WTC11 (cell line): ENCODE measurements at regions not wholly inside any gene's neighbourhood (a gene's known extent, or its start where the extent isn't known, plus 50 kb on each side); places are given as distances from the start of the nearest gene placed in this dataset.

ENCODE experiments used
- ATAC-seq: fragments of 200-7000 bp; cut with Tn5 transposase; 2 replicates; pipeline ENCODE4 v1.10.0; 2021; ENCODE audit warnings: mild to moderate bottlenecking, moderate library complexity
- CTCF ChIA-PET: fragments of 300-600 bp; sonication (Branson Sonifier 250); formaldehyde crosslinking; loops from one replicate; lab custom pipeline; 2021; ENCODE audit warnings: antibody characterized with exemption; lab: Charles Lee
- POLR2A ChIA-PET: fragments of 350-600 bp; sonication (Branson Sonifier 250); formaldehyde crosslinking; loops from one replicate; lab custom pipeline; 2021; ENCODE audit warnings: antibody characterized with exemption; lab: Charles Lee
- DNase-seq: peaks from one replicate; pipeline ENCODE4 v3.0.0; 2021; ENCODE audit warnings: low spot score
- H3K27ac Mint-ChIP-seq: 2 replicates; pipeline ENCODE4 v1.8.0; 2021; ENCODE audit warnings: mixed read lengths
- H3K27me3 Mint-ChIP-seq: 2 replicates; pipeline ENCODE4 v1.8.0; 2021; ENCODE audit warnings: low read depth, mild to moderate bottlenecking, moderate library complexity, mixed read lengths
- H3K36me3 Mint-ChIP-seq: 2 replicates; pipeline ENCODE4 v1.8.0; 2021; ENCODE audit warnings: mixed read lengths
- H3K4me1 Mint-ChIP-seq: 2 replicates; pipeline ENCODE4 v1.8.0; 2022; ENCODE audit warnings: mixed read lengths
- H3K4me3 Mint-ChIP-seq: 2 replicates; pipeline ENCODE4 v1.8.0; 2021; ENCODE audit warnings: mild to moderate bottlenecking, moderate library complexity, mixed read lengths
- H3K9me3 Mint-ChIP-seq: 2 replicates; pipeline ENCODE4 v1.8.0; 2021; ENCODE audit warnings: mixed read lengths
- ATF1 ChIP-seq: sonication (generic); formaldehyde crosslinking; IDR thresholded peaks from 2 replicates; pipeline ENCODE4 v1.8.1; 2023; ENCODE audit warnings: mild to moderate bottlenecking, moderate library complexity, missing genetic modification reagents
- CBFB ChIP-seq: sonication (generic); formaldehyde crosslinking; IDR thresholded peaks from 2 replicates; pipeline ENCODE4 v1.8.1; 2022; ENCODE audit warnings: mild to moderate bottlenecking, low read depth, missing genetic modification reagents
- CREB1 ChIP-seq: sonication (generic); formaldehyde crosslinking; IDR thresholded peaks from 2 replicates; pipeline ENCODE4 v1.8.0; 2023; ENCODE audit warnings: mild to moderate bottlenecking, missing genetic modification reagents
- CREM ChIP-seq: sonication (generic); formaldehyde crosslinking; IDR thresholded peaks from 2 replicates; pipeline ENCODE4 v1.8.1; 2022; ENCODE audit warnings: mild to moderate bottlenecking, missing genetic modification reagents, moderate library complexity
- ESRRA ChIP-seq: sonication (generic); formaldehyde crosslinking; IDR thresholded peaks from 2 replicates; pipeline ENCODE4 v1.8.1; 2022; ENCODE audit warnings: mild to moderate bottlenecking, missing genetic modification reagents, borderline replicate concordance
- FOXJ3 ChIP-seq: sonication (generic); formaldehyde crosslinking; IDR thresholded peaks from 2 replicates; pipeline ENCODE4 v1.9.0; 2021; ENCODE audit warnings: missing genetic modification reagents, mild to moderate bottlenecking, borderline replicate concordance
- FOXK1 ChIP-seq: sonication (generic); formaldehyde crosslinking; IDR thresholded peaks from 2 replicates; pipeline ENCODE4 v1.8.0; 2022; ENCODE audit warnings: mild to moderate bottlenecking, moderate library complexity, missing genetic modification reagents
- IRF2 ChIP-seq: sonication (generic); formaldehyde crosslinking; IDR thresholded peaks from 2 replicates; pipeline ENCODE4 v1.8.0; 2022; ENCODE audit warnings: low read depth, missing genetic modification reagents, borderline replicate concordance
- JAZF1 ChIP-seq: fragments of 250-450 bp; sonication (Bioruptor Pico); IDR thresholded peaks from 2 replicates; pipeline ENCODE4 v1.9.0; 2021; ENCODE audit warnings: moderate library complexity, mild to moderate bottlenecking, inconsistent platforms
- JUN ChIP-seq: sonication (generic); formaldehyde crosslinking; IDR thresholded peaks from 2 replicates; pipeline ENCODE4 v1.8.0; 2023; ENCODE audit warnings: mild to moderate bottlenecking, missing genetic modification reagents
- KAT7 ChIP-seq: sonication (generic); formaldehyde crosslinking; IDR thresholded peaks from 2 replicates; pipeline ENCODE4 v1.8.1; 2023; ENCODE audit warnings: missing genetic modification reagents, mild to moderate bottlenecking, borderline replicate concordance
- MYBL2 ChIP-seq: sonication (generic); formaldehyde crosslinking; IDR thresholded peaks from 2 replicates; pipeline ENCODE4 v1.8.1; 2023; ENCODE audit warnings: mild to moderate bottlenecking, moderate library complexity, missing genetic modification reagents
- NR2C2 ChIP-seq: sonication (generic); formaldehyde crosslinking; IDR thresholded peaks from 2 replicates; pipeline ENCODE4 v1.8.0; 2022; ENCODE audit warnings: mild to moderate bottlenecking, missing genetic modification reagents
- OVOL2 ChIP-seq: fragments of 250-450 bp; sonication (Bioruptor Pico); IDR thresholded peaks from 2 replicates; pipeline ENCODE4 v1.9.0; 2021; ENCODE audit warnings: mild to moderate bottlenecking, borderline replicate concordance
- RORB ChIP-seq: fragments of 250-450 bp; sonication (Bioruptor Pico); IDR thresholded peaks from 2 replicates; pipeline ENCODE4 v1.9.0; 2021; ENCODE audit warnings: mild to moderate bottlenecking
- SMAD3 ChIP-seq: sonication (generic); formaldehyde crosslinking; IDR thresholded peaks from 2 replicates; pipeline ENCODE4 v1.8.0; 2022; ENCODE audit warnings: missing genetic modification reagents, mild to moderate bottlenecking, borderline replicate concordance
- ZBTB21 ChIP-seq: sonication (generic); formaldehyde crosslinking; IDR thresholded peaks from 2 replicates; pipeline ENCODE4 v1.8.1; 2023; ENCODE audit warnings: mild to moderate bottlenecking, missing genetic modification reagents, borderline replicate concordance
- ZNF232 ChIP-seq: sonication (generic); formaldehyde crosslinking; IDR thresholded peaks from 2 replicates; pipeline ENCODE4 v1.8.0; 2022; ENCODE audit warnings: mild to moderate bottlenecking, missing genetic modification reagents
- ZNF263 ChIP-seq: sonication (generic); formaldehyde crosslinking; IDR thresholded peaks from 2 replicates; pipeline ENCODE4 v1.8.1; 2022; ENCODE audit warnings: low read depth, mild to moderate bottlenecking, moderate library complexity, missing genetic modification reagents
- ZNF317 ChIP-seq: sonication (generic); formaldehyde crosslinking; IDR thresholded peaks from 2 replicates; pipeline ENCODE4 v1.8.1; 2023; ENCODE audit warnings: low read depth, mild to moderate bottlenecking, moderate library complexity, missing genetic modification reagents, borderline replicate concordance
- ZNF416 ChIP-seq: fragments of 250-450 bp; sonication (Bioruptor Pico); IDR thresholded peaks from 2 replicates; pipeline ENCODE4 v1.9.0; 2021; ENCODE audit warnings: mild to moderate bottlenecking, inconsistent platforms
- TF ChIP-seq, protein P1 (sequence below): sonication (generic); formaldehyde crosslinking; conservative IDR thresholded peaks from 2 replicates; pipeline ENCODE4 v1.8.1; 2023; ENCODE audit warnings: mild to moderate bottlenecking, low read depth, missing genetic modification reagents, moderate library complexity
- TF ChIP-seq, protein P2 (sequence below): sonication (generic); formaldehyde crosslinking; IDR thresholded peaks from 2 replicates; pipeline ENCODE4 v1.8.1; 2023; ENCODE audit warnings: mild to moderate bottlenecking, missing genetic modification reagents, moderate library complexity
- TF ChIP-seq, protein P3 (sequence below): fragments of 250-450 bp; sonication (Bioruptor Pico); IDR thresholded peaks from 2 replicates; pipeline ENCODE4 v1.9.0; 2021; ENCODE audit warnings: mild to moderate bottlenecking, borderline replicate concordance
- TF ChIP-seq, protein P4 (sequence below): sonication (generic); formaldehyde crosslinking; IDR thresholded peaks from 2 replicates; pipeline ENCODE4 v1.8.0; 2023; ENCODE audit warnings: mild to moderate bottlenecking, missing genetic modification reagents
- TF ChIP-seq, protein P5 (sequence below): sonication (generic); formaldehyde crosslinking; IDR thresholded peaks from 2 replicates; pipeline ENCODE4 v1.8.0; 2022; ENCODE audit warnings: mild to moderate bottlenecking, missing genetic modification reagents

DNA sequence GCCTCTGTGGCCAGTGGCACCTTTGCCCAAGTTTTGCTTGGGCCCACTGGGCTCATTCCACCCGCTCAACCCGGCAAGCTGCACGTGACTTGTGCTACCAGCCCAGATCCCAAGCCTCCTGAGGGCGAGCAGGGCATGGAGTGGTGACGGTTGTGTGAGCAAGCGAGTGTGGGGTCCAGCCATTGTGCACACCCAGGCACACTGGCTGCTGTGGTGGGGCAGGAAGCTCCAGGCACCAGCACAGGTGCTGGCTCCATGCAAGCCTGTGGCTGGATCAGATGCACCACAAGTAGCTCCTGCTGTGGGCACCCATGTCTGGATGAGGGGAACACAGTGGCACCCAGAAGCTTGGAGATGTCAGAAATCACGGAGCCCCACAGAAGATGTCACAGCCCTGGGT, 557.0 kb upstream of the GNPDA2 start:
- Mint-ChIP-seq H3K27ac (no peak overlapping the region), H3K4me1 (no peaks in the 10 kb centered on the region), H3K36me3 (no peaks in the 10 kb centered on the region), H3K9me3 (peaks cover 8% of the 10 kb centered on the region), H3K4me3 (no peak overlapping the region), H3K27me3 (no peaks in the 10 kb centered on the region)
- no peak for ATAC-seq
- ChIA-PET POLR2A (no interaction called here), CTCF (no interaction called here)
- TF ChIP-seq, protein P1, sequence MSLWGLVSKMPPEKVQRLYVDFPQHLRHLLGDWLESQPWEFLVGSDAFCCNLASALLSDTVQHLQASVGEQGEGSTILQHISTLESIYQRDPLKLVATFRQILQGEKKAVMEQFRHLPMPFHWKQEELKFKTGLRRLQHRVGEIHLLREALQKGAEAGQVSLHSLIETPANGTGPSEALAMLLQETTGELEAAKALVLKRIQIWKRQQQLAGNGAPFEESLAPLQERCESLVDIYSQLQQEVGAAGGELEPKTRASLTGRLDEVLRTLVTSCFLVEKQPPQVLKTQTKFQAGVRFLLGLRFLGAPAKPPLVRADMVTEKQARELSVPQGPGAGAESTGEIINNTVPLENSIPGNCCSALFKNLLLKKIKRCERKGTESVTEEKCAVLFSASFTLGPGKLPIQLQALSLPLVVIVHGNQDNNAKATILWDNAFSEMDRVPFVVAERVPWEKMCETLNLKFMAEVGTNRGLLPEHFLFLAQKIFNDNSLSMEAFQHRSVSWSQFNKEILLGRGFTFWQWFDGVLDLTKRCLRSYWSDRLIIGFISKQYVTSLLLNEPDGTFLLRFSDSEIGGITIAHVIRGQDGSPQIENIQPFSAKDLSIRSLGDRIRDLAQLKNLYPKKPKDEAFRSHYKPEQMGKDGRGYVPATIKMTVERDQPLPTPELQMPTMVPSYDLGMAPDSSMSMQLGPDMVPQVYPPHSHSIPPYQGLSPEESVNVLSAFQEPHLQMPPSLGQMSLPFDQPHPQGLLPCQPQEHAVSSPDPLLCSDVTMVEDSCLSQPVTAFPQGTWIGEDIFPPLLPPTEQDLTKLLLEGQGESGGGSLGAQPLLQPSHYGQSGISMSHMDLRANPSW (CRISPR knock-in tag) = no peak
- TF ChIP-seq FOXK1 (CRISPR knock-in tag) (no peak), OVOL2 (CRISPR knock-in tag) (no peak), JAZF1 (CRISPR knock-in tag) (no peak), RORB (CRISPR knock-in tag) (no peak), ATF1 (CRISPR knock-in tag) (no peak), IRF2 (CRISPR knock-in tag) (no peak), ZBTB21 (CRISPR knock-in tag) (no peak), MYBL2 (CRISPR knock-in tag) (no peak), SMAD3 (CRISPR knock-in tag) (no peak), FOXJ3 (CRISPR knock-in tag) (no peak)
- TF ChIP-seq, protein P2, sequence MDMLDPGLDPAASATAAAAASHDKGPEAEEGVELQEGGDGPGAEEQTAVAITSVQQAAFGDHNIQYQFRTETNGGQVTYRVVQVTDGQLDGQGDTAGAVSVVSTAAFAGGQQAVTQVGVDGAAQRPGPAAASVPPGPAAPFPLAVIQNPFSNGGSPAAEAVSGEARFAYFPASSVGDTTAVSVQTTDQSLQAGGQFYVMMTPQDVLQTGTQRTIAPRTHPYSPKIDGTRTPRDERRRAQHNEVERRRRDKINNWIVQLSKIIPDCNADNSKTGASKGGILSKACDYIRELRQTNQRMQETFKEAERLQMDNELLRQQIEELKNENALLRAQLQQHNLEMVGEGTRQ = no peak
- TF ChIP-seq, protein P3, sequence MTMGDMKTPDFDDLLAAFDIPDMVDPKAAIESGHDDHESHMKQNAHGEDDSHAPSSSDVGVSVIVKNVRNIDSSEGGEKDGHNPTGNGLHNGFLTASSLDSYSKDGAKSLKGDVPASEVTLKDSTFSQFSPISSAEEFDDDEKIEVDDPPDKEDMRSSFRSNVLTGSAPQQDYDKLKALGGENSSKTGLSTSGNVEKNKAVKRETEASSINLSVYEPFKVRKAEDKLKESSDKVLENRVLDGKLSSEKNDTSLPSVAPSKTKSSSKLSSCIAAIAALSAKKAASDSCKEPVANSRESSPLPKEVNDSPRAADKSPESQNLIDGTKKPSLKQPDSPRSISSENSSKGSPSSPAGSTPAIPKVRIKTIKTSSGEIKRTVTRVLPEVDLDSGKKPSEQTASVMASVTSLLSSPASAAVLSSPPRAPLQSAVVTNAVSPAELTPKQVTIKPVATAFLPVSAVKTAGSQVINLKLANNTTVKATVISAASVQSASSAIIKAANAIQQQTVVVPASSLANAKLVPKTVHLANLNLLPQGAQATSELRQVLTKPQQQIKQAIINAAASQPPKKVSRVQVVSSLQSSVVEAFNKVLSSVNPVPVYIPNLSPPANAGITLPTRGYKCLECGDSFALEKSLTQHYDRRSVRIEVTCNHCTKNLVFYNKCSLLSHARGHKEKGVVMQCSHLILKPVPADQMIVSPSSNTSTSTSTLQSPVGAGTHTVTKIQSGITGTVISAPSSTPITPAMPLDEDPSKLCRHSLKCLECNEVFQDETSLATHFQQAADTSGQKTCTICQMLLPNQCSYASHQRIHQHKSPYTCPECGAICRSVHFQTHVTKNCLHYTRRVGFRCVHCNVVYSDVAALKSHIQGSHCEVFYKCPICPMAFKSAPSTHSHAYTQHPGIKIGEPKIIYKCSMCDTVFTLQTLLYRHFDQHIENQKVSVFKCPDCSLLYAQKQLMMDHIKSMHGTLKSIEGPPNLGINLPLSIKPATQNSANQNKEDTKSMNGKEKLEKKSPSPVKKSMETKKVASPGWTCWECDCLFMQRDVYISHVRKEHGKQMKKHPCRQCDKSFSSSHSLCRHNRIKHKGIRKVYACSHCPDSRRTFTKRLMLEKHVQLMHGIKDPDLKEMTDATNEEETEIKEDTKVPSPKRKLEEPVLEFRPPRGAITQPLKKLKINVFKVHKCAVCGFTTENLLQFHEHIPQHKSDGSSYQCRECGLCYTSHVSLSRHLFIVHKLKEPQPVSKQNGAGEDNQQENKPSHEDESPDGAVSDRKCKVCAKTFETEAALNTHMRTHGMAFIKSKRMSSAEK = no peak
- TF ChIP-seq, protein P4, sequence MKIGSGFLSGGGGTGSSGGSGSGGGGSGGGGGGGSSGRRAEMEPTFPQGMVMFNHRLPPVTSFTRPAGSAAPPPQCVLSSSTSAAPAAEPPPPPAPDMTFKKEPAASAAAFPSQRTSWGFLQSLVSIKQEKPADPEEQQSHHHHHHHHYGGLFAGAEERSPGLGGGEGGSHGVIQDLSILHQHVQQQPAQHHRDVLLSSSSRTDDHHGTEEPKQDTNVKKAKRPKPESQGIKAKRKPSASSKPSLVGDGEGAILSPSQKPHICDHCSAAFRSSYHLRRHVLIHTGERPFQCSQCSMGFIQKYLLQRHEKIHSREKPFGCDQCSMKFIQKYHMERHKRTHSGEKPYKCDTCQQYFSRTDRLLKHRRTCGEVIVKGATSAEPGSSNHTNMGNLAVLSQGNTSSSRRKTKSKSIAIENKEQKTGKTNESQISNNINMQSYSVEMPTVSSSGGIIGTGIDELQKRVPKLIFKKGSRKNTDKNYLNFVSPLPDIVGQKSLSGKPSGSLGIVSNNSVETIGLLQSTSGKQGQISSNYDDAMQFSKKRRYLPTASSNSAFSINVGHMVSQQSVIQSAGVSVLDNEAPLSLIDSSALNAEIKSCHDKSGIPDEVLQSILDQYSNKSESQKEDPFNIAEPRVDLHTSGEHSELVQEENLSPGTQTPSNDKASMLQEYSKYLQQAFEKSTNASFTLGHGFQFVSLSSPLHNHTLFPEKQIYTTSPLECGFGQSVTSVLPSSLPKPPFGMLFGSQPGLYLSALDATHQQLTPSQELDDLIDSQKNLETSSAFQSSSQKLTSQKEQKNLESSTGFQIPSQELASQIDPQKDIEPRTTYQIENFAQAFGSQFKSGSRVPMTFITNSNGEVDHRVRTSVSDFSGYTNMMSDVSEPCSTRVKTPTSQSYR (CRISPR knock-in tag) = no peak
- no peak for DNase-seq

DNA sequence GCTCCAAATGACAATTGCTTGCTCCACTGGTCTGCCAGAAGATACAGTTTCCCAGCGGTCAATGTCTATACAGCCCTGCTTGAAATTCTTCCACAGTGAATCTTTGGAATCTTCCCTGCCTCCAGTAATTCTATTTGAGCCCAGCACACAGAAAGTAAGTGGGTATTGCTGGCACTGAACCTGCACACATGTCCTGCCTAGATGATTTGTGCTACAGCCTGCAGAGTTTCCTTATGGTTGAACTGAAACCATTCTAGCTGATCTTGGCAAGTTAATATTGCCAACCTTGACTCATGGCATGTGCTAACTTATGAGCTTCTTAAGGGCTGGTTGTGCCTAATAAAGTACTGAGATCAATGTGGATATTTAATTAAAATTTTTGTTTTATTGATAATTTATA, 553.8 kb upstream of the GNPDA2 start:
- no peak for TF ChIP-seq FOXK1 (CRISPR knock-in tag)
- TF ChIP-seq ZNF416 (CRISPR knock-in tag) = no peak
- no peak for TF ChIP-seq CBFB (CRISPR knock-in tag)
- TF ChIP-seq ZNF263 (CRISPR knock-in tag) = no peak
- TF ChIP-seq, protein P5, sequence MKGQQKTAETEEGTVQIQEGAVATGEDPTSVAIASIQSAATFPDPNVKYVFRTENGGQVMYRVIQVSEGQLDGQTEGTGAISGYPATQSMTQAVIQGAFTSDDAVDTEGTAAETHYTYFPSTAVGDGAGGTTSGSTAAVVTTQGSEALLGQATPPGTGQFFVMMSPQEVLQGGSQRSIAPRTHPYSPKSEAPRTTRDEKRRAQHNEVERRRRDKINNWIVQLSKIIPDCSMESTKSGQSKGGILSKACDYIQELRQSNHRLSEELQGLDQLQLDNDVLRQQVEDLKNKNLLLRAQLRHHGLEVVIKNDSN (CRISPR knock-in tag) = no peak
- no peak for TF ChIP-seq KAT7 (CRISPR knock-in tag)
- TF ChIP-seq NR2C2 (CRISPR knock-in tag) = no peak
- TF ChIP-seq CREM (CRISPR knock-in tag) = no peak
- TF ChIP-seq ZNF317 = no peak
- no peak for TF ChIP-seq JUN (CRISPR knock-in tag)
- TF ChIP-seq ZNF232 (CRISPR knock-in tag) = no peak
- TF ChIP-seq CREB1 = no peak
- TF ChIP-seq ESRRA (CRISPR knock-in tag) = no peak
- DNase-seq (no peak), ATAC-seq (no peak)
- no peak overlapping the region for H3K4me3 Mint-ChIP-seq
- no peak overlapping the region for H3K27ac Mint-ChIP-seq
- H3K27me3 Mint-ChIP-seq = no peaks in the 10 kb centered on the region
- H3K9me3 Mint-ChIP-seq = no peaks in the 10 kb centered on the region
- ChIA-PET POLR2A (no interaction called here), CTCF (no interaction called here)
- H3K36me3 Mint-ChIP-seq = no peaks in the 10 kb centered on the region
- no peaks in the 10 kb centered on the region for H3K4me1 Mint-ChIP-seq
